ENCODE measurements at regions not wholly inside any gene's neighbourhood (a gene's known extent, or its start where the extent isn't known, plus 50 kb on each side); places are given as distances from the start of the nearest gene placed in this dataset.

- ATAC-seq (no peak), DNase-seq (no peak)
- ChIA-PET CTCF (interaction anchor here (0.8 to 0.9 kb wide), 2 partner anchors 10 to 17 kb away, joined by 3 read pairs; no protein-coding TSS in a partner anchor), POLR2A (no interaction called here)
- Mint-ChIP-seq H3K27me3 (no peaks in the 10 kb centered on the region), H3K36me3 (ENCODE audit: low read depth) (peaks cover 2% of the 10 kb centered on the region), H3K27ac (no peak overlapping the region), H3K4me1 (ENCODE audit: low read depth) (peaks cover 39% of the 10 kb centered on the region), H3K4me3 (no peak overlapping the region), H3K9me3 (peaks cover 11% of the 10 kb centered on the region)
- intact Hi-C loops (cut with micrococcal nuclease): no loop called here
- TF ChIP-seq, protein P1, sequence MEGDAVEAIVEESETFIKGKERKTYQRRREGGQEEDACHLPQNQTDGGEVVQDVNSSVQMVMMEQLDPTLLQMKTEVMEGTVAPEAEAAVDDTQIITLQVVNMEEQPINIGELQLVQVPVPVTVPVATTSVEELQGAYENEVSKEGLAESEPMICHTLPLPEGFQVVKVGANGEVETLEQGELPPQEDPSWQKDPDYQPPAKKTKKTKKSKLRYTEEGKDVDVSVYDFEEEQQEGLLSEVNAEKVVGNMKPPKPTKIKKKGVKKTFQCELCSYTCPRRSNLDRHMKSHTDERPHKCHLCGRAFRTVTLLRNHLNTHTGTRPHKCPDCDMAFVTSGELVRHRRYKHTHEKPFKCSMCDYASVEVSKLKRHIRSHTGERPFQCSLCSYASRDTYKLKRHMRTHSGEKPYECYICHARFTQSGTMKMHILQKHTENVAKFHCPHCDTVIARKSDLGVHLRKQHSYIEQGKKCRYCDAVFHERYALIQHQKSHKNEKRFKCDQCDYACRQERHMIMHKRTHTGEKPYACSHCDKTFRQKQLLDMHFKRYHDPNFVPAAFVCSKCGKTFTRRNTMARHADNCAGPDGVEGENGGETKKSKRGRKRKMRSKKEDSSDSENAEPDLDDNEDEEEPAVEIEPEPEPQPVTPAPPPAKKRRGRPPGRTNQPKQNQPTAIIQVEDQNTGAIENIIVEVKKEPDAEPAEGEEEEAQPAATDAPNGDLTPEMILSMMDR (IDR thresholded peaks at IDR 0.05): no peak
Observed at GRCh38 chr3:27859821-27860220, 137.7 kb upstream of the EOMES start.

DNA sequence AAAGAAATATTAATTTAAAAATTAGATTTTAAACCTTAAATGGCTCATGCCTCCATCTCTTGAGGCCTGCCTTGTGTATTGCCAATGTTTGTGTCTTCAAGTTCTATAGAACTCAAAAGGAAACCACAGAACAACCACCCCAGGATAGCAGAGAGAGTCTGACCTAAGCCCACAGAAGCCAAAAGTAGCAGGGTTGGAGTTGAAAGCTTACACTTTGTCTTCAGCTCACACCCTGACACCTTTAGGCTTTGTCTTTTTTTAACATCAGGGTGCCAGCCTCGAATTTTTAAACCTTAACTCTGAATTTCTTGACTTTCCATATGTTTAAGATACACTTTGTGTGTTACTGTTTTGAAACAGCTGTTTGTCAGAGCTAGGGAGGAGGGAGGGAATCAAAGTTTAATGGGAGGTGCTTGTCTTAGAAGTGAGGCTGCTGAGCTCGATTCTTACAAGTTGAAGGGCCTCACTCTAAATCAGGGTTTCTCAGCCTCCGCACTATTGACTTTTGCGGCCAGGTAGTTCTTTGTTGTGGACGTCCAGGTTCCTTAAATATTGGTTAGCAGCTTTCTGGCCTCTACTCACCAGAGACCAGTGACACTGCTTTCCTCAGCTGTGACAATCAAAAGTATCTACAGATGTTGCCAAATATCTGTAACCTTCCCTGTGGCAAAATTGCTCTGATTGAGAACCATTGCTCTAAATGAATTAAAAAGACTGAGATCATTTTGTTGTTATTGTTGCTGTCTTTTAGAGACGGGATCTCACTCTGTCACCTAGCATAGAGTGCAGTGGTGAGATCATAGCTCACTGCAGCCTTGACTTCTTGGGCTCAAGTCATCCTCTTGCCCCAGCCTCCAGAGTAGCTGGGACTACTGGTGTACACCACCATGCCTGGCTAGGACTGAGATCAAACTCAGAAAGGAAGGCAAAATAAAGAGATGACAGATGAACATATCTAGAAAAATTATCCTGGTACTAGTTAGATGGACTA is 139.2 kb upstream of the EOMES start:
- ChIA-PET CTCF (interaction anchor here (0.8 to 1.8 kb wide), 7 partner anchors 11 to 433 kb away, joined by 3 to 8 read pairs (median 3); partner anchors contain the start of gene EOMES), POLR2A (interaction anchor here (0.6 to 1.2 kb wide), 2 partner anchors 11 to 193 kb away, joined by 3 to 6 read pairs; no protein-coding TSS in a partner anchor)
- peak; percentile 88 for ATAC-seq
- DNase-seq: peak; percentile 39
- H3K27me3 Mint-ChIP-seq: no peaks in the 10 kb centered on the region
- intact Hi-C loops (cut with micrococcal nuclease): no loop called here
- peaks cover 39% of the 10 kb centered on the region for H3K4me1 Mint-ChIP-seq (ENCODE audit: low read depth)
- H3K27ac Mint-ChIP-seq: peak overlapping the region; percentile 81
- H3K4me3 Mint-ChIP-seq: peak overlapping the region; percentile 1
- TF ChIP-seq, protein P1 (IDR thresholded peaks at IDR 0.05): no peak
- H3K36me3 Mint-ChIP-seq (ENCODE audit: low read depth): peaks cover 2% of the 10 kb centered on the region
- peaks cover 11% of the 10 kb centered on the region for H3K9me3 Mint-ChIP-seq

- Mint-ChIP-seq H3K27ac (no peak overlapping the region), H3K4me1 (ENCODE audit: low read depth) (peaks cover 22% of the 10 kb centered on the region), H3K4me3 (no peak overlapping the region), H3K9me3 (peaks cover 19% of the 10 kb centered on the region), H3K36me3 (ENCODE audit: low read depth) (peaks cover 10% of the 10 kb centered on the region), H3K27me3 (no peaks in the 10 kb centered on the region)
- DNase-seq (no peak), ATAC-seq (no peak)
- TF ChIP-seq, protein P1 (IDR thresholded peaks at IDR 0.05): no peak
- CTCF ChIA-PET: no interaction called here
- POLR2A ChIA-PET: interaction anchor here (0.7 kb wide), 1 partner anchor 35 kb away, joined by 4 read pairs; no protein-coding TSS in a partner anchor
- intact Hi-C loops (cut with micrococcal nuclease): no loop called here
Observed at GRCh38 chr3:27865731-27866130, 143.6 kb upstream of the EOMES start.

DNA sequence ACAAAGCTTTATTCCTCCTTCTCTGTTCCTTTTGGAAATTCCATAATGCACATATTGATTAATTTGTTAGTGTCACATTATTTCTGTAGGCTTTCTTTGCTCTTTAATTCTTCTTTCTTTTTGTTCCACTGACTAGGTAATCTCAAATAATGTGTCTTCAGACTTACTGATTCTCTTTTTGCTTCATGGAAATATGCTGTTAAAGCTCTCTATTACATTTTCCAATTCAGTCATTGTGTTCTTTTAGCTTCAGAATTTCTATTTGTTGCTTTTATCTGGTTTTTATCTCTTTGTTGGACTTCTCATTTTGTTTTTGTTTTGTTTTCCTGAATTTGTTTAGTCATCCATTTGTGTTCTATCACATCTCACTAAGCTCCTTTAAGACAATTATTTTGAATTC is 147.0 kb upstream of the EOMES start:
- Mint-ChIP-seq H3K4me1 (ENCODE audit: low read depth) (no peaks in the 10 kb centered on the region), H3K9me3 (peaks cover 17% of the 10 kb centered on the region), H3K27ac (no peak overlapping the region), H3K4me3 (no peak overlapping the region), H3K27me3 (no peaks in the 10 kb centered on the region), H3K36me3 (ENCODE audit: low read depth) (peaks cover 10% of the 10 kb centered on the region)
- intact Hi-C loops (cut with micrococcal nuclease): no loop called here
- ATAC-seq (no peak), DNase-seq (no peak)
- POLR2A ChIA-PET: interaction anchor here (0.6 kb wide), 1 partner anchor 261 kb away, joined by 3 read pairs; no protein-coding TSS in a partner anchor
- TF ChIP-seq, protein P1 (IDR thresholded peaks at IDR 0.05): no peak
- CTCF ChIA-PET: interaction anchor here (0.9 to 1.9 kb wide), 4 partner anchors 9 to 156 kb away, joined by 3 to 7 read pairs (median 3); partner anchors contain the start of gene EOMES
